IMR-90 (cell line): ENCODE measurements at regions not wholly inside any gene's neighbourhood (a gene's known extent, or its start where the extent isn't known, plus 50 kb on each side); places are given as distances from the start of the nearest gene placed in this dataset.

Source experiments
- ATAC-seq: fragments of 200-7000 bp; cut with Tn5 transposase; 2 replicates; pipeline ENCODE4 v1.9.1; 2020; ENCODE audit warnings: low read depth, mild to moderate bottlenecking, moderate library complexity
- BruUV-seq: library from RNA; stranded (reverse); fragments of 400-500 nt; replicated peaks from 2 replicates; lab custom pipeline; 2021; lab: Mats Ljungman, UMichigan
- CTCF ChIA-PET: fragments of 300-600 bp; formaldehyde crosslinking; extraction: SDS; loops from one replicate; lab custom pipeline; 2021; ENCODE audit warnings: antibody characterized with exemption; lab: Yijun Ruan, JAX
- POLR2A ChIA-PET: fragments of 300-600 bp; sonication (Branson Sonifier 250); formaldehyde crosslinking; loops from one replicate; lab custom pipeline; 2022; ENCODE audit warnings: antibody characterized with exemption; ENCODE audit not compliant: unreplicated experiment; lab: Charles Lee
- DNase-seq: peaks from one replicate; pipeline ENCODE4 v3.0.0; 2013
- H2AFZ ChIP-seq: replicated peaks from 2 replicates; pipeline ENCODE3; 2013; ENCODE audit warnings: low read length, mild to moderate bottlenecking; ENCODE audit not compliant: poor library complexity
- H2AK5ac ChIP-seq: 2 replicates; pipeline ENCODE4 v1.6.1; 2013; ENCODE audit warnings: low read depth, low read length, inconsistent platforms
- H2AK9ac ChIP-seq: replicated peaks from 2 replicates; pipeline ENCODE3; 2013; ENCODE audit warnings: mild to moderate bottlenecking, low read depth, low read length, moderate library complexity; ENCODE audit not compliant: poor library complexity
- H2BK120ac ChIP-seq: 2 replicates; pipeline ENCODE4 v1.6.1; 2013; ENCODE audit warnings: low read depth, low read length, inconsistent platforms
- H2BK15ac ChIP-seq: 3 replicates; pipeline ENCODE4 v1.6.1; 2013; ENCODE audit warnings: low read depth, low read length, inconsistent platforms
- H2BK20ac ChIP-seq: 2 replicates; pipeline ENCODE4 v1.6.1; 2013; ENCODE audit warnings: low read depth, mild to moderate bottlenecking, inconsistent platforms, low read length, moderate library complexity
- H2BK5ac ChIP-seq: 2 replicates; pipeline ENCODE4 v1.6.1; 2013; ENCODE audit warnings: mild to moderate bottlenecking, low read depth, low read length, inconsistent platforms; ENCODE audit not compliant: poor library complexity, severe bottlenecking
- H3K14ac ChIP-seq: replicated peaks from 2 replicates; pipeline ENCODE4 v1.6.1; 2013; ENCODE audit warnings: low read depth, low read length, inconsistent platforms
- H3K18ac ChIP-seq: 2 replicates; pipeline ENCODE4 v1.6.1; 2013; ENCODE audit warnings: low read depth, low read length, control low read depth
- H3K23ac ChIP-seq: 2 replicates; pipeline ENCODE4 v1.6.1; 2013; ENCODE audit warnings: low read depth, low read length, inconsistent platforms
- H3K27ac ChIP-seq: 2 replicates; pipeline ENCODE4 v1.5.1; 2013; ENCODE audit warnings: mild to moderate bottlenecking, control low read depth, low read length; ENCODE audit not compliant: insufficient read depth
- H3K27me3 ChIP-seq: 2 replicates; pipeline ENCODE4 v1.6.1; 2013; ENCODE audit warnings: low read length; ENCODE audit not compliant: control insufficient read depth, insufficient read depth
- H3K36me3 ChIP-seq: 2 replicates; pipeline ENCODE4 v1.6.1; 2013; ENCODE audit warnings: low read length, mixed read lengths; ENCODE audit not compliant: control insufficient read depth, insufficient read depth
- H3K4ac ChIP-seq: 2 replicates; pipeline ENCODE4 v1.6.1; 2013; ENCODE audit warnings: low read depth, low read length, inconsistent platforms
- H3K4me1 ChIP-seq: 2 replicates; pipeline ENCODE4 v1.6.1; 2013; ENCODE audit warnings: low read length, mixed read lengths; ENCODE audit not compliant: control insufficient read depth, insufficient read depth
- H3K4me2 ChIP-seq: 2 replicates; pipeline ENCODE4 v1.6.1; 2013; ENCODE audit warnings: low read depth, mild to moderate bottlenecking, control low read depth, low read length, moderate library complexity
- H3K4me3 ChIP-seq: 2 replicates; pipeline ENCODE4 v1.5.1; 2013; ENCODE audit warnings: low read depth, mild to moderate bottlenecking, control low read depth, low read length, moderate library complexity; ENCODE audit not compliant: insufficient read depth
- H3K56ac ChIP-seq: 2 replicates; pipeline ENCODE4 v1.6.1; 2013; ENCODE audit warnings: low read length, inconsistent platforms; ENCODE audit not compliant: insufficient read depth; ENCODE audit errors: extremely low read depth
- H3K79me1 ChIP-seq, 2 experiments: 2 replicates each; pipeline ENCODE4 v1.6.1; 2013; ENCODE audit warnings: low read length in 2 of 2, inconsistent platforms in 1 of 2, low read depth in 1 of 2
- H3K9ac ChIP-seq: 2 replicates; pipeline ENCODE4 v1.6.1; 2013; ENCODE audit warnings: low read depth, low read length, control low read depth
- H3K9me1 ChIP-seq: 2 replicates; pipeline ENCODE4 v1.6.1; 2013; ENCODE audit warnings: low read length, inconsistent platforms; ENCODE audit not compliant: insufficient read depth
- H3K9me3 ChIP-seq: 2 replicates; pipeline ENCODE4 v1.6.1; 2013; ENCODE audit warnings: low read length; ENCODE audit not compliant: control insufficient read depth, insufficient read depth
- H4K20me1 ChIP-seq: 2 replicates; pipeline ENCODE4 v1.6.1; 2013; ENCODE audit warnings: low read length, inconsistent platforms; ENCODE audit not compliant: insufficient read depth
- H4K5ac ChIP-seq: 2 replicates; pipeline ENCODE4 v1.6.1; 2013; ENCODE audit warnings: mild to moderate bottlenecking, low read depth, low read length, control low read depth
- H4K8ac ChIP-seq, 2 experiments: 2 replicates each; pipeline ENCODE4 v1.6.1; 2013; ENCODE audit warnings: low read depth in 2 of 2, low read length in 2 of 2, control low read depth in 1 of 2, inconsistent platforms in 1 of 2
- H4K91ac ChIP-seq: 2 replicates; pipeline ENCODE4 v1.6.1; 2013; ENCODE audit warnings: low read depth, low read length, inconsistent platforms; ENCODE audit not compliant: insufficient read depth
- BHLHE40 ChIP-seq: fragments of 150-350 bp; IDR thresholded peaks from 2 replicates; pipeline ENCODE4 v1.6.1; 2016; ENCODE audit warnings: mild to moderate bottlenecking, low read depth, low read length
- CEBPB ChIP-seq: IDR thresholded peaks from 2 replicates; pipeline ENCODE4 v1.6.1; 2012; ENCODE audit warnings: low read depth, low read length, improper control_type of control experiment
- CHD1 ChIP-seq: IDR thresholded peaks from 2 replicates; pipeline ENCODE4 v1.6.1; 2012; ENCODE audit warnings: low read depth, low read length, improper control_type of control experiment
- MAFK ChIP-seq: IDR thresholded peaks from 2 replicates; pipeline ENCODE4 v1.6.1; 2012; ENCODE audit warnings: low read depth, low read length, improper control_type of control experiment
- RAD21 ChIP-seq: IDR thresholded peaks from 2 replicates; pipeline ENCODE4 v1.6.1; 2012; ENCODE audit warnings: low read length, improper control_type of control experiment
- RFX5 ChIP-seq: IDR thresholded peaks from 2 replicates; pipeline ENCODE4 v1.8.0; 2012; ENCODE audit warnings: low read depth, mild to moderate bottlenecking, low read length, moderate library complexity
- SMC3 ChIP-seq: fragments of 150-350 bp; IDR thresholded peaks from 2 replicates; pipeline ENCODE4 v1.6.1; 2016; ENCODE audit warnings: low read depth, mild to moderate bottlenecking, antibody characterized with exemption, low read length, moderate library complexity
- WGBS, 2 experiments: methylation state at CpG; one replicate each; pipeline versions ENCODE4 v1.1.5 to v1.1.7; 2013; ENCODE audit warnings: missing lambda C conversion rate in 2 of 2; ENCODE audit not compliant: insufficient read length in 1 of 2; ENCODE audit errors: extremely low coverage in 2 of 2; 5-methylcytosine and 5-hydroxymethylcytosine counted together
- dilution Hi-C: fragments of 300-500 bp; cut with HindIII; formaldehyde crosslinking; loops from one replicate; pipeline ENCODE4 v1.14.3; 2018; ENCODE audit warnings: low sequenced_read_pairs; ENCODE audit not compliant: unreplicated experiment
- in situ Hi-C: fragments of 300-500 bp; cut with MboI; formaldehyde crosslinking; loops from 3 replicates; pipeline ENCODE4 v1.14.3; 2019; ENCODE audit warnings: low sequenced_read_pairs, inconsistent platforms, mixed read lengths
- intact Hi-C: fragments of 100-400 bp; cut with micrococcal nuclease; formaldehyde crosslinking; loops from 2 replicates; pipeline ENCODE4 v1.10.0; 2022
- TF ChIP-seq, protein P1 (sequence below): conservative IDR thresholded peaks from 2 replicates; pipeline ENCODE4 v1.5.1; 2012; ENCODE audit warnings: mild to moderate bottlenecking, low read depth, low read length, improper control_type of control experiment
- TF ChIP-seq, protein P2 (sequence below): fragments of 150-350 bp; IDR thresholded peaks from 2 replicates; pipeline ENCODE4 v1.6.1; 2017; ENCODE audit warnings: mild to moderate bottlenecking, antibody characterized with exemption, low read length, low read depth

- TF ChIP-seq, protein P1, sequence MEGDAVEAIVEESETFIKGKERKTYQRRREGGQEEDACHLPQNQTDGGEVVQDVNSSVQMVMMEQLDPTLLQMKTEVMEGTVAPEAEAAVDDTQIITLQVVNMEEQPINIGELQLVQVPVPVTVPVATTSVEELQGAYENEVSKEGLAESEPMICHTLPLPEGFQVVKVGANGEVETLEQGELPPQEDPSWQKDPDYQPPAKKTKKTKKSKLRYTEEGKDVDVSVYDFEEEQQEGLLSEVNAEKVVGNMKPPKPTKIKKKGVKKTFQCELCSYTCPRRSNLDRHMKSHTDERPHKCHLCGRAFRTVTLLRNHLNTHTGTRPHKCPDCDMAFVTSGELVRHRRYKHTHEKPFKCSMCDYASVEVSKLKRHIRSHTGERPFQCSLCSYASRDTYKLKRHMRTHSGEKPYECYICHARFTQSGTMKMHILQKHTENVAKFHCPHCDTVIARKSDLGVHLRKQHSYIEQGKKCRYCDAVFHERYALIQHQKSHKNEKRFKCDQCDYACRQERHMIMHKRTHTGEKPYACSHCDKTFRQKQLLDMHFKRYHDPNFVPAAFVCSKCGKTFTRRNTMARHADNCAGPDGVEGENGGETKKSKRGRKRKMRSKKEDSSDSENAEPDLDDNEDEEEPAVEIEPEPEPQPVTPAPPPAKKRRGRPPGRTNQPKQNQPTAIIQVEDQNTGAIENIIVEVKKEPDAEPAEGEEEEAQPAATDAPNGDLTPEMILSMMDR, result no peak
- TF ChIP-seq MAFK (no peak), SMC3 (no peak), RAD21 (no peak), RFX5 (no peak), CHD1 (no peak), BHLHE40 (no peak), CEBPB (no peak)
- TF ChIP-seq, protein P2, sequence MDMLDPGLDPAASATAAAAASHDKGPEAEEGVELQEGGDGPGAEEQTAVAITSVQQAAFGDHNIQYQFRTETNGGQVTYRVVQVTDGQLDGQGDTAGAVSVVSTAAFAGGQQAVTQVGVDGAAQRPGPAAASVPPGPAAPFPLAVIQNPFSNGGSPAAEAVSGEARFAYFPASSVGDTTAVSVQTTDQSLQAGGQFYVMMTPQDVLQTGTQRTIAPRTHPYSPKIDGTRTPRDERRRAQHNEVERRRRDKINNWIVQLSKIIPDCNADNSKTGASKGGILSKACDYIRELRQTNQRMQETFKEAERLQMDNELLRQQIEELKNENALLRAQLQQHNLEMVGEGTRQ, result no peak
- BruUV-seq, result no TSS peak
- Histone ChIP-seq H2BK5ac (no peak overlapping the region), H2AFZ (no peak overlapping the region), H2BK15ac (no peak overlapping the region), H3K4me1 (no peaks in the 10 kb centered on the region), H4K20me1 (no peaks in the 10 kb centered on the region), H3K14ac (no peak overlapping the region), H4K8ac (no peak overlapping the region), H2BK120ac (no peak overlapping the region), H2BK20ac (no peak overlapping the region), H3K79me1 (no peaks in the 10 kb centered on the region), H2AK9ac (no peak overlapping the region), H3K4me2 (no peak overlapping the region), H3K4me3 (no peak overlapping the region), H3K9me3 (no peaks in the 10 kb centered on the region), H3K4ac (no peak overlapping the region), H2AK5ac (no peak overlapping the region), H3K27me3 (peaks cover 3% of the 10 kb centered on the region; the same call in 1 of the 2 replicates), H3K18ac (no peak overlapping the region), H4K5ac (no peak overlapping the region), H3K56ac (no peak overlapping the region), H3K36me3 (no peaks in the 10 kb centered on the region), H3K9me1 (0 out of 2 replicates have a peak, but pooled peaks cover under 1% of the 10 kb centered on the region), H4K91ac (no peak overlapping the region), H3K9ac (no peak overlapping the region), H3K27ac (no peak overlapping the region), H3K23ac (no peak overlapping the region)
- intact Hi-C loops, result no loop called here
- WGBS, 2 experiments, result 54% methylated on average over 4 of the region's 6 CpGs; no CpG with 5 or more reads in 1 of the 2 experiments
- ChIA-PET POLR2A (no interaction called here), CTCF (no interaction called here)
- ATAC-seq, result no peak
- DNase-seq, result no peak
- dilution Hi-C loops, result no loop called here
- in situ Hi-C loops, result no loop called here
These were observed 312.7 kb downstream of the PTPRU start for GRCh38 chr1:29549001-29549400.
